SK-N-SH (cell line): ENCODE measurements at regions not wholly inside any gene's neighbourhood (a gene's known extent, or its start where the extent isn't known, plus 50 kb on each side); places are given as distances from the start of the nearest gene placed in this dataset.

Experiments used
- CTCF ChIA-PET: fragments of 300-600, 350-600 bp; formaldehyde crosslinking; extraction: SDS; loops from one replicate; lab custom pipeline; 2021; lab: Yijun Ruan, JAX
- POLR2A ChIA-PET: fragments of 350-600 bp; sonication (Branson Sonifier 250); formaldehyde crosslinking; extraction: SDS; loops from one replicate; lab custom pipeline; 2020; ENCODE audit warnings: antibody characterized with exemption, inconsistent platforms; lab: Yijun Ruan, JAX
- DNase-seq: peaks from one replicate; pipeline ENCODE4 v3.0.0; 2012
- H2AFZ ChIP-seq: fragments of 200-600 bp; sonication (generic); 2 replicates; pipeline ENCODE4 v1.8.1; 2016; ENCODE audit warnings: antibody characterized with exemption, mild to moderate bottlenecking, low read depth
- H3F3A ChIP-seq: fragments of 200-600 bp; sonication (generic); replicated peaks from 2 replicates; pipeline ENCODE3; 2016; ENCODE audit warnings: antibody characterized with exemption, mild to moderate bottlenecking; ENCODE audit not compliant: insufficient read depth
- H3K27ac ChIP-seq, 2 experiments: fragments of 200-500 bp in 1 of 2; fragments of 200-600 bp in 1 of 2; sonication (Bioruptor generic) in 1 of 2; sonication (generic), shearing (Covaris generic) in 1 of 2; 2 replicates each; pipeline versions ENCODE4 v1.5.1 to v1.6.1; 2014 to 2016; ENCODE audit warnings: low read depth in 2 of 2, inconsistent platforms in 1 of 2, low read length in 1 of 2, mild to moderate bottlenecking in 1 of 2, mixed read lengths in 1 of 2
- H3K27me3 ChIP-seq: fragments of 200-600 bp; sonication (generic), shearing (Covaris generic); 2 replicates; pipeline ENCODE4 v1.6.1; 2016; ENCODE audit warnings: mixed run types; ENCODE audit not compliant: insufficient read depth
- H3K36me3 ChIP-seq, 2 experiments: fragments of 200-500 bp in 1 of 2; fragments of 200-600 bp in 1 of 2; sonication (Bioruptor generic) in 1 of 2; sonication (generic) in 1 of 2; replicated peaks in 1 of 2; 2 replicates each; pipeline versions ENCODE3 to v1.5.1; 2014 to 2016; ENCODE audit warnings: low read length in 1 of 2, mild to moderate bottlenecking in 1 of 2; ENCODE audit not compliant: insufficient read depth in 2 of 2, control insufficient read depth in 1 of 2
- H3K4me1 ChIP-seq, 2 experiments: fragments of 200-500 bp in 1 of 2; fragments of 200-600 bp in 1 of 2; sonication (Bioruptor generic) in 1 of 2; sonication (generic), shearing (Covaris generic) in 1 of 2; 2 replicates each; pipeline versions ENCODE4 v1.5.1 to v1.6.1; 2014 to 2016; ENCODE audit warnings: low read depth in 1 of 2, low read length in 1 of 2, mixed run types in 1 of 2; ENCODE audit not compliant: insufficient read depth in 2 of 2, control insufficient read depth in 1 of 2
- H3K4me2 ChIP-seq: fragments of 200-600 bp; sonication (generic), shearing (Covaris generic); 2 replicates; pipeline ENCODE4 v1.6.1; 2017; ENCODE audit warnings: mixed run types
- H3K4me3 ChIP-seq, 2 experiments: fragments of 200-500 bp in 1 of 2; fragments of 200-600 bp in 1 of 2; sonication (Bioruptor generic) in 1 of 2; sonication (generic), shearing (Covaris generic) in 1 of 2; 2 replicates each; pipeline versions ENCODE4 v1.5.1 to v1.8.1; 2014 to 2016; ENCODE audit warnings: low read depth in 2 of 2, inconsistent platforms in 1 of 2, low read length in 1 of 2, mild to moderate bottlenecking in 1 of 2, mixed read lengths in 1 of 2, moderate library complexity in 1 of 2
- H3K79me2 ChIP-seq: fragments of 200-600 bp; sonication (generic); 2 replicates; pipeline ENCODE4 v1.8.1; 2017; ENCODE audit warnings: mild to moderate bottlenecking; ENCODE audit not compliant: insufficient read depth
- H3K9ac ChIP-seq: fragments of 200-600 bp; sonication (generic); 2 replicates; pipeline ENCODE4 v1.6.1; 2017; ENCODE audit warnings: mixed run types
- H3K9me2 ChIP-seq: fragments of 200-600 bp; sonication (generic); 2 replicates; pipeline ENCODE4 v1.6.1; 2017; ENCODE audit warnings: mixed run types
- H3K9me3 ChIP-seq: fragments of 200-600 bp; sonication (generic); 2 replicates; pipeline ENCODE4 v1.6.1; 2017; ENCODE audit warnings: mixed run types, mild to moderate bottlenecking, moderate library complexity
- H4K20me1 ChIP-seq: fragments of 200-600 bp; sonication (generic); 2 replicates; pipeline ENCODE4 v1.6.1; 2017; ENCODE audit warnings: mild to moderate bottlenecking, mixed run types; ENCODE audit not compliant: insufficient read depth
- CHD2 ChIP-seq: fragments of 150-350 bp; IDR thresholded peaks from 2 replicates; pipeline ENCODE4 v1.6.1; 2018; ENCODE audit warnings: low read length; ENCODE audit not compliant: partially characterized antibody
- CTCF ChIP-seq: fragments of 200-600 bp; sonication (generic); IDR thresholded peaks from 2 replicates; pipeline ENCODE4 v1.6.1; 2017; ENCODE audit warnings: antibody characterized with exemption, mild to moderate bottlenecking, moderate library complexity
- FOSL2 ChIP-seq: IDR thresholded peaks from 2 replicates; pipeline ENCODE4 v1.4.0; 2012; ENCODE audit warnings: low read depth, mild to moderate bottlenecking, moderate library complexity, borderline replicate concordance
- FOXJ3 ChIP-seq: sonication (generic); formaldehyde crosslinking; IDR thresholded peaks from 2 replicates; pipeline ENCODE4 v1.5.1; 2020; ENCODE audit warnings: mild to moderate bottlenecking, missing genetic modification reagents
- FOXM1 ChIP-seq: IDR thresholded peaks from 2 replicates; pipeline ENCODE4 v1.4.0; 2012; ENCODE audit warnings: low read depth, mild to moderate bottlenecking
- GABPA ChIP-seq: IDR thresholded peaks from 2 replicates; pipeline ENCODE4 v1.4.0; 2012; ENCODE audit warnings: low read depth, mild to moderate bottlenecking
- IRF3 ChIP-seq: fragments of 150-350 bp; IDR thresholded peaks from 2 replicates; pipeline ENCODE4 v1.6.1; 2016; ENCODE audit warnings: mild to moderate bottlenecking, low read depth, low read length
- JUND ChIP-seq: IDR thresholded peaks from 2 replicates; pipeline ENCODE4 v1.4.0; 2012
- MXI1 ChIP-seq: IDR thresholded peaks from 2 replicates; pipeline ENCODE4 v1.6.1; 2012; ENCODE audit warnings: mild to moderate bottlenecking, low read depth, low read length, improper control_type of control experiment
- NRF1 ChIP-seq: IDR thresholded peaks from 2 replicates; pipeline ENCODE4 v1.6.1; 2012; ENCODE audit warnings: low read depth, mild to moderate bottlenecking, low read length
- PBX3 ChIP-seq: IDR thresholded peaks from 2 replicates; pipeline ENCODE4; 2012
- POLR2AphosphoS5 ChIP-seq: IDR thresholded peaks from 2 replicates; pipeline ENCODE4 v1.6.1; 2012; ENCODE audit warnings: low read depth, low read length
- RAD21 ChIP-seq: IDR thresholded peaks from 2 replicates; pipeline ENCODE4 v1.6.1; 2012; ENCODE audit warnings: mild to moderate bottlenecking, low read length
- RCOR1 ChIP-seq: fragments of 150-350 bp; IDR thresholded peaks from 2 replicates; pipeline ENCODE4 v1.6.1; 2017; ENCODE audit warnings: antibody characterized with exemption, low read length
- REST ChIP-seq: IDR thresholded peaks from 2 replicates; pipeline ENCODE4 v1.6.1; 2012; ENCODE audit warnings: mild to moderate bottlenecking, low read depth, low read length, moderate library complexity
- RFX5 ChIP-seq: IDR thresholded peaks from 2 replicates; pipeline ENCODE4 v1.6.1; 2012; ENCODE audit warnings: mild to moderate bottlenecking, improper control_type of control experiment, low read length
- RXRA ChIP-seq: IDR thresholded peaks from 2 replicates; pipeline ENCODE4 v1.4.0; 2012; ENCODE audit warnings: low read depth, mild to moderate bottlenecking, borderline replicate concordance
- USF1 ChIP-seq: IDR thresholded peaks from 2 replicates; pipeline ENCODE4 v1.4.0; 2012; ENCODE audit warnings: low read depth, borderline replicate concordance
- ZBTB33 ChIP-seq: IDR thresholded peaks from 2 replicates; pipeline ENCODE4 v1.4.0; 2012; ENCODE audit warnings: low read depth, borderline replicate concordance
- WGBS: methylation state at CpG from one replicate; pipeline ENCODE4 v1.1.6; 2017; ENCODE audit warnings: low lambda C conversion rate; 5-methylcytosine and 5-hydroxymethylcytosine counted together

- no peaks in the 10 kb centered on the region; the same call in 1 of the 2 replicates for H3K9me2 ChIP-seq
- H3K27me3 ChIP-seq = no peaks in the 10 kb centered on the region; the same call in 1 of the 2 replicates
- no peak overlapping the region for H2AFZ ChIP-seq
- CTCF ChIA-PET = no interaction called here
- no peaks in the 10 kb centered on the region for H3K4me1 ChIP-seq
- no peak for TF ChIP-seq NRF1
- no peak for TF ChIP-seq IRF3
- no peak for TF ChIP-seq GABPA
- TF ChIP-seq ZBTB33 = no peak
- TF ChIP-seq FOXM1 = no peak
- TF ChIP-seq JUND = no peak
- no peak for TF ChIP-seq RCOR1
- TF ChIP-seq FOXJ3 (CRISPR knock-in tag) = no peak
- no peak for TF ChIP-seq FOSL2
- TF ChIP-seq POLR2AphosphoS5 = no peak
- no peak for TF ChIP-seq REST
- TF ChIP-seq PBX3 = no peak
- TF ChIP-seq RAD21 = no peak
- TF ChIP-seq MXI1 = no peak
- TF ChIP-seq RXRA = no peak
- TF ChIP-seq CHD2 = no peak
- no peak for TF ChIP-seq CTCF
- no peak for TF ChIP-seq RFX5
- no peak for TF ChIP-seq USF1
- H3K27ac ChIP-seq = no peak overlapping the region
- 17% methylated on average over 3 of the region's 3 CpGs for WGBS
- no peaks in the 10 kb centered on the region for H4K20me1 ChIP-seq
- H3K4me2 ChIP-seq = no peak overlapping the region
- no peaks in the 10 kb centered on the region for H3K9me3 ChIP-seq
- no peak overlapping the region for H3K4me3 ChIP-seq
- H3K9ac ChIP-seq = no peak overlapping the region
- H3K79me2 ChIP-seq = no peaks in the 10 kb centered on the region
- DNase-seq = no peak
- no peaks in the 10 kb centered on the region for H3K36me3 ChIP-seq
- POLR2A ChIA-PET = no interaction called here
- no peaks in the 10 kb centered on the region for H3F3A ChIP-seq
Observed at GRCh38 chr5:39720136-39720535, 295.4 kb upstream of the DAB2 start.
